K562 (cell line): ENCODE measurements at regions not wholly inside any gene's neighbourhood (a gene's known extent, or its start where the extent isn't known, plus 50 kb on each side); places are given as distances from the start of the nearest gene placed in this dataset.

ENCODE experiments used
- ATAC-seq: fragments of 200-7000 bp; cut with Tn5 transposase; 3 replicates; pipeline ENCODE4 v1.9.1; 2020; ENCODE audit warnings: moderate library complexity
- BruUV-seq: library from RNA; stranded (reverse); fragments of 400-500 nt; replicated peaks from 2 replicates; lab custom pipeline; 2021; lab: Mats Ljungman, UMichigan
- CTCF ChIA-PET: fragments of 300-600 bp; formaldehyde crosslinking; extraction: SDS; loops from one replicate; lab custom pipeline; 2021; ENCODE audit warnings: low intra/inter-chr PET ratio; lab: Yijun Ruan, JAX
- POLR2A ChIA-PET: fragments of 300-600, 350-650 bp; sonication (Branson Sonifier 250); formaldehyde crosslinking; extraction: SDS; loops from one replicate; lab custom pipeline; 2021; ENCODE audit warnings: antibody characterized with exemption, inconsistent platforms; lab: Yijun Ruan, JAX
- DNase-seq, 4 experiments: peaks; one replicate each; pipeline versions ENCODE4 v3.0.0 to v3.0.0-alpha.2; 2011 to 2018; ENCODE audit warnings: low spot score in 3 of 4, mixed read lengths in 3 of 4; ENCODE audit errors: extremely low read depth in 1 of 4
- FAIRE-seq: peaks from 2 replicates; lab custom pipeline; 2011; peaks lifted over from hg19 to GRCh38; lab: Jason Lieb, UNC
- H2AFZ ChIP-seq: 2 replicates; pipeline ENCODE4 v1.6.0; 2011; ENCODE audit warnings: low read depth, low read length, control low read depth, inconsistent platforms
- H3K27ac ChIP-seq: fragments of 200-600 bp; 3 replicates; pipeline ENCODE4 v1.8.0; 2011; ENCODE audit warnings: low read depth, mild to moderate bottlenecking, control low read depth, inconsistent platforms, low read length, moderate library complexity, mixed read lengths; ENCODE audit errors: extremely low read depth
- H3K27me3 ChIP-seq, 2 experiments: fragments of 300-600 bp in 1 of 2; 2 replicates in 1 of 2; 3 replicates in 1 of 2; pipeline versions ENCODE4 v1.6.0 to v1.8.0; 2011; ENCODE audit warnings: inconsistent platforms in 2 of 2, low read length in 2 of 2, mild to moderate bottlenecking in 1 of 2, mixed read lengths in 1 of 2, moderate library complexity in 1 of 2; ENCODE audit not compliant: control insufficient read depth in 2 of 2, insufficient read depth in 2 of 2
- H3K36me3 ChIP-seq: fragments of 300-600 bp; 3 replicates; pipeline ENCODE4 v1.8.0; 2011; ENCODE audit warnings: mild to moderate bottlenecking, low read length, inconsistent platforms; ENCODE audit not compliant: control insufficient read depth, insufficient read depth
- H3K4me1 ChIP-seq, 2 experiments: fragments of 200-600 bp in 1 of 2; replicated peaks in 1 of 2; 2 replicates in 1 of 2; 3 replicates in 1 of 2; pipeline versions ENCODE4 v1.5.1 to v1.8.0; 2011; ENCODE audit warnings: inconsistent platforms in 2 of 2, low read length in 2 of 2, mild to moderate bottlenecking in 1 of 2, mixed read lengths in 1 of 2, moderate library complexity in 1 of 2; ENCODE audit not compliant: control insufficient read depth in 2 of 2, insufficient read depth in 2 of 2
- H3K4me2 ChIP-seq: 2 replicates; pipeline ENCODE4 v1.6.1; 2011; ENCODE audit warnings: low read length, control low read depth, inconsistent platforms, mixed read lengths; ENCODE audit not compliant: insufficient read depth
- H3K4me3 ChIP-seq: fragments of 200-600 bp; sonication (generic), shearing (Covaris generic); 2 replicates; pipeline ENCODE4 v1.5.1; 2016; ENCODE audit warnings: control low read depth, inconsistent platforms
- H3K79me2 ChIP-seq: fragments of 200-600 bp; 3 replicates; pipeline ENCODE4 v1.8.0; 2011; ENCODE audit warnings: low read length, inconsistent platforms; ENCODE audit not compliant: control insufficient read depth, insufficient read depth
- H3K9ac ChIP-seq, 2 experiments: 2 replicates each; pipeline versions ENCODE4 v1.6.0 to v1.6.1; 2011; ENCODE audit warnings: low read depth in 2 of 2, low read length in 2 of 2, control low read depth in 1 of 2, inconsistent platforms in 1 of 2, mild to moderate bottlenecking in 1 of 2, mixed read lengths in 1 of 2; ENCODE audit not compliant: insufficient read depth in 1 of 2
- H3K9me1 ChIP-seq: one replicate; pipeline ENCODE4 v1.6.0; 2011; ENCODE audit warnings: inconsistent platforms, mild to moderate bottlenecking, low read length, moderate library complexity; ENCODE audit not compliant: control insufficient read depth, insufficient read depth
- H3K9me3 ChIP-seq: replicated peaks from 2 replicates; pipeline ENCODE4 v1.5.1; 2011; ENCODE audit warnings: low read depth, low read length, inconsistent platforms; ENCODE audit not compliant: control insufficient read depth, insufficient read depth
- H4K20me1 ChIP-seq: replicated peaks from 2 replicates; pipeline ENCODE4 v1.6.1; 2011; ENCODE audit warnings: low read length, inconsistent platforms, mixed read lengths; ENCODE audit not compliant: control insufficient read depth, insufficient read depth
- BACH1 ChIP-seq: fragments of 200-800 bp; sonication (Bioruptor generic); IDR thresholded peaks from 2 replicates; pipeline ENCODE4 v1.6.1; 2016; ENCODE audit warnings: missing genetic modification characterization, missing compliant biosample characterization
- BCOR ChIP-seq: fragments of 450-650 bp; IDR thresholded peaks from 2 replicates; pipeline ENCODE4 v1.6.1; 2016
- DACH1 ChIP-seq: fragments of 450-650 bp; IDR thresholded peaks from 2 replicates; pipeline ENCODE4 v1.6.1; 2018; ENCODE audit not compliant: partially characterized antibody
- KLF16 ChIP-seq: IDR thresholded peaks from 2 replicates; pipeline ENCODE4 v1.6.1; 2016; ENCODE audit warnings: antibody characterized with exemption
- POLR3G ChIP-seq: IDR thresholded peaks from 2 replicates; pipeline ENCODE4 v1.6.1; 2011; ENCODE audit not compliant: insufficient read length, insufficient replicate concordance; ENCODE audit errors: extremely low read depth
- PRPF4 ChIP-seq: fragments of 200-400 bp; formaldehyde crosslinking; IDR thresholded peaks from one replicate; pipeline ENCODE4 v1.6.1; 2017; ENCODE audit warnings: low read length, low read depth, mild to moderate bottlenecking; ENCODE audit not compliant: insufficient read depth, poor library complexity, severe bottlenecking
- WGBS: fragments of 100-300 bp; shearing (Covaris generic); methylation state at CpG from one replicate; pipeline ENCODE4 v1.1.6; 2016; ENCODE audit warnings: low coverage, mixed read lengths; ENCODE audit not compliant: insufficient coverage; ENCODE audit errors: missing lambda C conversion rate; 5-methylcytosine and 5-hydroxymethylcytosine counted together
- in situ Hi-C: fragments of 300-500 bp; cut with MboI; formaldehyde crosslinking; loops from 4 replicates; pipeline ENCODE4 v1.15.0; 2018; ENCODE audit warnings: inconsistent platforms, mixed read lengths
- intact Hi-C: fragments of 100-400 bp; cut with micrococcal nuclease; formaldehyde crosslinking; loops from 2 replicates; pipeline ENCODE4 v1.14.2; 2022
- TF ChIP-seq, protein P1 (sequence below), 2 experiments: fragments of 450-650 bp; IDR thresholded peaks; 2 replicates each; pipeline ENCODE4 v1.6.1; 2016

DNA sequence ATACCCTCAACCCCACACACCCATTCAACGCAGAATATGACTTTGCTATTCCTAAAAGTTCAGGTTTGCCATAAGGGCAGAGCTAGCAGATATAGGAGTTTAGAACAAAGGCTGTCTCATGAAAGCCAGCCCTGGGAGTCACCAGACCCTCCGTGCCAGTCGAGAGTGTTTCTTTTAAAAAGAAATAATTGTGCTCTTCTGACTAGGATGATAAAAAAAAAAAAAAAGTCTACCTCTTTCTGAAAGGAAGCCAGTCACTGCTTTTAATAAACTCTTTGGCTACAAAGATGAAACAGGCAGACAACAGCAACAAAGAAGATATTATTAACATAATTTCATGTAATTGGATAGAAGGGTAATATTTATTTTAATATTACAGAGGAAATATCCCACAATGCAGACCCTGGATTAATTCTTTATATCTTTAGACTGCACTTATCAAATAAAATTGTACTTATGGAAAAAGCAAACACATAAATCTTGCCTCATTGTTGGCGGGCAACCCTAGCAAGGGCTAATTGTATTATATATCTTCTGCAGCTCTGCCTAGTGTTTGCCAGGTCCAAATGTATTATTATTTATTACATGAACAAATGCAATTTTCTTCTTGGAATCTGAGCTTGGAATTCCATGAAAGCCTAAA lies 277.5 kb upstream of the DYNLRB2 start:
- Histone ChIP-seq H3K4me3 (no peak overlapping the region), H3K27ac (no peak overlapping the region), H3K9me1 (no peaks in the 10 kb centered on the region), H3K9me3 (no peaks in the 10 kb centered on the region), H3K36me3 (no peaks in the 10 kb centered on the region), H3K4me2 (no peak overlapping the region), H3K4me1 (no peaks in the 10 kb centered on the region), H3K79me2 (no peaks in the 10 kb centered on the region), H3K27me3 (no peaks in the 10 kb centered on the region), H3K9ac (no peak overlapping the region), H2AFZ (no peak overlapping the region), H4K20me1 (no peaks in the 10 kb centered on the region)
- TF ChIP-seq BCOR, result no peak
- TF ChIP-seq PRPF4, result no peak
- TF ChIP-seq POLR3G, result no peak
- TF ChIP-seq DACH1, result no peak
- no peak for TF ChIP-seq KLF16
- TF ChIP-seq BACH1 (tag), result no peak
- no TSS peak for BruUV-seq
- WGBS, result 0% methylated on average over 4 of the region's 4 CpGs
- CTCF ChIA-PET, result no interaction called here
- no peak for ATAC-seq
- intact Hi-C loops, result no loop called here
- POLR2A ChIA-PET, result no interaction called here
- no peak for DNase-seq
- FAIRE-seq, result no peak
- in situ Hi-C loops, result no loop called here

DNA sequence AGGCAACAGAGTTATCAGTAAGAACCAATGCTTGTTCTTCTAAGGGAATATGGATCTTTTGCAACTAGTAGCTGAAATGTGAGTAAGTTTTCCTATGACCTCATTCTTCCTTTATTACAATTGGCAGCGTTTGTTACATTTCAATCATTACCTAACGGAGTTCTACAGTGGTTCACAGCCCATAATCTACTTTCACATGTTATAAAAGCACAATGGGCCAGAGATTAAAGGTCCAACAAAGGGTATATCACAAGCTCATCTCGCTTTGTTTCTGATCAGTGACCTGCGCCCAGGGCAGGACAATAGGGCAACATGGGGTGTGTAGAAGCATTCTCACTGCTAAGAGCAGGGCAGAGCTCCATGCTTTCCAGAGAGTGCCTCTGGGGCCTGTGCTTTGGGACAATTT lies 279.9 kb upstream of the DYNLRB2 start:
- Histone ChIP-seq H3K79me2 (no peaks in the 10 kb centered on the region), H4K20me1 (no peaks in the 10 kb centered on the region), H2AFZ (no peak overlapping the region), H3K4me2 (no peak overlapping the region), H3K4me1 (no peaks in the 10 kb centered on the region), H3K9me3 (no peaks in the 10 kb centered on the region), H3K9ac (no peak overlapping the region), H3K9me1 (no peaks in the 10 kb centered on the region), H3K36me3 (no peaks in the 10 kb centered on the region), H3K27me3 (no peaks in the 10 kb centered on the region), H3K4me3 (no peak overlapping the region), H3K27ac (no peak overlapping the region)
- no peak for FAIRE-seq
- in situ Hi-C loops (no loop called here), intact Hi-C loops (no loop called here)
- no peak for ATAC-seq
- ChIA-PET POLR2A (no interaction called here), CTCF (no interaction called here)
- 0% methylated on average over 4 of the region's 4 CpGs for WGBS
- BruUV-seq, result no TSS peak
- no peak for DNase-seq
- TF ChIP-seq, protein P1, sequence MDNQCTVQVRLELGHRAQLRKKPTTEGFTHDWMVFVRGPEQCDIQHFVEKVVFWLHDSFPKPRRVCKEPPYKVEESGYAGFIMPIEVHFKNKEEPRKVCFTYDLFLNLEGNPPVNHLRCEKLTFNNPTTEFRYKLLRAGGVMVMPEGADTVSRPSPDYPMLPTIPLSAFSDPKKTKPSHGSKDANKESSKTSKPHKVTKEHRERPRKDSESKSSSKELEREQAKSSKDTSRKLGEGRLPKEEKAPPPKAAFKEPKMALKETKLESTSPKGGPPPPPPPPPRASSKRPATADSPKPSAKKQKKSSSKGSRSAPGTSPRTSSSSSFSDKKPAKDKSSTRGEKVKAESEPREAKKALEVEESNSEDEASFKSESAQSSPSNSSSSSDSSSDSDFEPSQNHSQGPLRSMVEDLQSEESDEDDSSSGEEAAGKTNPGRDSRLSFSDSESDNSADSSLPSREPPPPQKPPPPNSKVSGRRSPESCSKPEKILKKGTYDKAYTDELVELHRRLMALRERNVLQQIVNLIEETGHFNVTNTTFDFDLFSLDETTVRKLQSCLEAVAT (IDR thresholded peaks at IDR 0.05), result no peak
